Memory B cell (primary cell): ENCODE measurements at regions not wholly inside any gene's neighbourhood (a gene's known extent, or its start where the extent isn't known, plus 50 kb on each side); places are given as distances from the start of the nearest gene placed in this dataset.

Source experiments
- ATAC-seq: fragments of 150-1000 bp; cut with Tn5 transposase; 2 replicates; pipeline ENCODE4 v1.10.0; 2021; ENCODE audit warnings: low read depth, mild to moderate bottlenecking, moderate library complexity
- DNase-seq, 2 donors: peaks; one replicate each; pipeline ENCODE4 v3.0.0; 2022; ENCODE audit warnings: low spot score in 2 of 2
- H3K27ac Mint-ChIP-seq: one replicate; pipeline ENCODE4 v1.8.0; 2022; ENCODE audit warnings: mild to moderate bottlenecking, moderate library complexity, mixed read lengths
- H3K27me3 Mint-ChIP-seq: one replicate; pipeline ENCODE4 v1.8.0; 2022; ENCODE audit warnings: mixed read lengths
- H3K36me3 Mint-ChIP-seq: one replicate; pipeline ENCODE4 v1.8.0; 2022; ENCODE audit warnings: mild to moderate bottlenecking, mixed read lengths
- H3K4me1 Mint-ChIP-seq: one replicate; pipeline ENCODE4 v1.8.0; 2022; ENCODE audit warnings: mixed read lengths
- H3K4me3 Mint-ChIP-seq: one replicate; pipeline ENCODE4 v1.8.0; 2022; ENCODE audit warnings: mild to moderate bottlenecking, moderate library complexity, mixed read lengths
- H3K9me3 Mint-ChIP-seq: one replicate; pipeline ENCODE4 v1.8.0; 2022; ENCODE audit warnings: mixed read lengths

- no peaks in the 10 kb centered on the region for H3K9me3 Mint-ChIP-seq
- DNase-seq (no peak), ATAC-seq (no peak)
- H3K27ac Mint-ChIP-seq, result no peak overlapping the region
- peaks cover 2% of the 10 kb centered on the region for H3K27me3 Mint-ChIP-seq
- H3K36me3 Mint-ChIP-seq, result no peaks in the 10 kb centered on the region
- H3K4me1 Mint-ChIP-seq, result peaks cover 8% of the 10 kb centered on the region
- H3K4me3 Mint-ChIP-seq, result no peak overlapping the region
Observed at GRCh38 chr18:10269261-10269660, 185.2 kb upstream of the APCDD1 start.

- Mint-ChIP-seq H3K27ac (no peak overlapping the region), H3K36me3 (no peaks in the 10 kb centered on the region), H3K4me1 (peaks cover 4% of the 10 kb centered on the region), H3K27me3 (peaks cover 2% of the 10 kb centered on the region), H3K9me3 (no peaks in the 10 kb centered on the region), H3K4me3 (no peak overlapping the region)
- ATAC-seq (no peak), DNase-seq (no peak)
Observed at GRCh38 chr18:10270151-10270571, 184.3 kb upstream of the APCDD1 start.

GRCh38 chr18:10271481-10271880, 183.0 kb upstream of the APCDD1 start:
- no peak for DNase-seq
- peaks cover 1% of the 10 kb centered on the region for H3K9me3 Mint-ChIP-seq
- H3K27me3 Mint-ChIP-seq, result peaks cover 6% of the 10 kb centered on the region
- H3K4me3 Mint-ChIP-seq, result no peak overlapping the region
- ATAC-seq, result no peak
- H3K27ac Mint-ChIP-seq, result no peak overlapping the region
- H3K36me3 Mint-ChIP-seq, result no peaks in the 10 kb centered on the region
- no peaks in the 10 kb centered on the region for H3K4me1 Mint-ChIP-seq

DNA sequence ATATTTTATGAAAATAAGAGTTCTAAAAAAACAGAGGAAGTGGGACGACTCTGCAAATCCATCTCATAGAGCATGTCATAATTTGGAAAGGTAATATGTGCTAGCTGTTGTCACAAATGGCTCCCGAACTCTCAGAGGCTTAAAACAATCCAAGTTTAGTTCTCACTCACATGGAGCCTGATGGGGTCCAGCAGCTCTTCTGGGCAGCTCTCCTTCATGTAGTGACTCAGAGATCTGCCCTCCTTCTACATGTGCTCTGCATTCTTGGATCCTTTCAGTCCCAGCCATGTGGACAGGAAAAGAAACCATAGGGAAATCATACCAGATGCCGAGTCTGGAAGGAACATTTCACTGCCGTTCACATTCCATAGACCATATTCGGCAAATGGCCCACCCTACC, 180.1 kb upstream of the APCDD1 start:
- Mint-ChIP-seq H3K27me3 (peaks cover 6% of the 10 kb centered on the region), H3K27ac (no peak overlapping the region), H3K9me3 (peaks cover 1% of the 10 kb centered on the region), H3K4me3 (no peak overlapping the region), H3K36me3 (no peaks in the 10 kb centered on the region), H3K4me1 (peaks cover 5% of the 10 kb centered on the region)
- no peak for DNase-seq
- ATAC-seq, result no peak

DNA sequence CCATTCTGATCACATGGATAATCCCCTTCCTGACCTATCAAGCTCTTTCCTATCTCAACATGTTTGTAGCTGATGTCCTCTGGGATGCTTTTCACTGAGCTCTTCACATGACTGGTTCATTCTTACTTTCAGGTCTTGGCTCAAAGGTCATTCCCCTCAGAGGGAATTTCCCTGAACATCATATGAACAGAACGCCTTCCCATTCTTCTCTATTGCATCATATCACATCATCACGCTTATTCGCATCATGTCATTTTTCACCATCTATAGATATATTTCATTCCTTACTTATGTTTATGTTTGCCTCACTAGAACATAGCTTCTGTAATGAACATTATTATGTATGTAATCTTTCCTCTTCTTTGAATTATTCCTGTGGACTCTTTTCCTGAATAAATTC, 178.9 kb upstream of the APCDD1 start:
- Mint-ChIP-seq H3K36me3 (no peaks in the 10 kb centered on the region), H3K27me3 (peaks cover 6% of the 10 kb centered on the region), H3K4me3 (no peak overlapping the region), H3K4me1 (peaks cover 5% of the 10 kb centered on the region), H3K9me3 (peaks cover 1% of the 10 kb centered on the region), H3K27ac (no peak overlapping the region)
- DNase-seq (no peak), ATAC-seq (no peak)

- peaks cover 3% of the 10 kb centered on the region for H3K27me3 Mint-ChIP-seq
- no peaks in the 10 kb centered on the region for H3K36me3 Mint-ChIP-seq
- no peak for DNase-seq
- no peak overlapping the region for H3K27ac Mint-ChIP-seq
- no peak overlapping the region for H3K4me3 Mint-ChIP-seq
- H3K4me1 Mint-ChIP-seq, result peaks cover 5% of the 10 kb centered on the region
- no peak for ATAC-seq
- H3K9me3 Mint-ChIP-seq, result peaks cover 1% of the 10 kb centered on the region
Observed at GRCh38 chr18:10278265-10278664, 176.2 kb upstream of the APCDD1 start.

DNA sequence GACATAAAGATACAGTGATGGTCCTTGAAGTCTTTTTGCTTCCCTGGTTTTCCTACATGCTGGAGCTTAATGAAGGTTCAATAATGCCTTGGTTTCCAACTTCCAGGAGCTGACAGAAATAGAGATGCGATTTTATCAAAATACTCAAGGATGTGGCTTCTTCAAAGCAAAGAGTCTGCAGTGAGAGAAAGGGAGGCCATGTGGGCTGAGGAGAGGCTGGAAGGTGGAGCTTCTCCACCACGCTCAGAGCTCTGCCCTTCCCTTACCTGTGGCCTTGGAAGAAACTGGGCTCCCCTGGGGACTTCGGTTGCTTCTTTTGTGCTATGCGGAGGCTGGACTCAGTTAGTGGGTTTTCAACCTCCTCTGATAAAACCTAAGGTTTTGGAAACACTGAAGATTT, 175.0 kb upstream of the APCDD1 start:
- Mint-ChIP-seq H3K9me3 (peaks cover 1% of the 10 kb centered on the region), H3K27me3 (peaks cover 3% of the 10 kb centered on the region), H3K36me3 (no peaks in the 10 kb centered on the region), H3K4me1 (peaks cover 7% of the 10 kb centered on the region), H3K4me3 (no peak overlapping the region), H3K27ac (no peak overlapping the region)
- DNase-seq, result no peak
- ATAC-seq, result no peak

GRCh38 chr18:10279905-10280644, 174.4 kb upstream of the APCDD1 start:
- Mint-ChIP-seq H3K27me3 (peaks cover 3% of the 10 kb centered on the region), H3K36me3 (no peaks in the 10 kb centered on the region), H3K4me3 (no peak overlapping the region), H3K9me3 (peaks cover 1% of the 10 kb centered on the region), H3K4me1 (peaks cover 12% of the 10 kb centered on the region), H3K27ac (no peak overlapping the region)
- no peak for DNase-seq
- no peak for ATAC-seq

DNA sequence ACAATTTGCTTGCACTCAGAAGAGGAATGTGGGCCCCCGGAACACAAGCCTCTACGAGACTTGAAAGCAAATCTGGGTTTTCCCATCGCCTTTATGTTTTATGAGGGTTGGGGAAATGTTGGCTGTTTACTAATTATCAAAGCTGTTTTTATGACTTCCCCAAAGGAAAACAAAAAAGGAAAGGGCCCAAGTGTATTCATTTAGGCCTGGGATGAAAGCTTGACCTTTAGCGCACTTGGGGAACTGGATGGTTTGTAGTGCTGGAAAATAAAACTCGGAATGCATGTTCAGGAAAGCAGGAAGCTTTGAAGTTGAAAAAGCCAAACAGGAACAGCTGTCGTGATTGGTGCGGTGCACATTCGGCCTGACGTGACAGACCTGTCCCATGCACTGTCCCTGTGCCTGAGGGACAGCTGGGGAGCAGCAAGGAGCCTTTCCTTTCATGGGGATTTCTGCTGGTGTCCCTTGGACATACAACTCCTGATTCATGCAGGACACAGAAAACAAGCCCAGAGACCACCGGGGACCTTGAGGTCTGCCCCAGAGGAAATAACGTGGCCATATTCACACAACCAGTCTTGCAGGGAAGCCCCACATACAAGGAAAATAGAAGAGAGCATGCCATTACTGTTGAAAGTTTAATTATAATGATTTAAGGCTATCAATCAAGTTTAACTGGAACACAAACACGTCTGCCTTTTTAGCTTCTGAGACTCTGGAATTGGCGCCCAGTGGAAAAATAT, 169.7 kb upstream of the APCDD1 start:
- peaks cover 2% of the 10 kb centered on the region for H3K27me3 Mint-ChIP-seq
- no peak for DNase-seq
- no peak overlapping the region for H3K4me3 Mint-ChIP-seq
- ATAC-seq, result no peak
- H3K9me3 Mint-ChIP-seq, result peaks cover 11% of the 10 kb centered on the region
- H3K36me3 Mint-ChIP-seq, result peaks cover 11% of the 10 kb centered on the region
- peak overlapping the region; percentile 38 for H3K27ac Mint-ChIP-seq
- peaks cover 30% of the 10 kb centered on the region for H3K4me1 Mint-ChIP-seq

GRCh38 chr18:10285283-10285640, 169.2 kb upstream of the APCDD1 start:
- no peak overlapping the region for H3K27ac Mint-ChIP-seq
- peaks cover 32% of the 10 kb centered on the region for H3K4me1 Mint-ChIP-seq
- peaks cover 11% of the 10 kb centered on the region for H3K36me3 Mint-ChIP-seq
- H3K27me3 Mint-ChIP-seq, result peaks cover 2% of the 10 kb centered on the region
- DNase-seq, result no peak
- peak overlapping the region; percentile 33 for H3K4me3 Mint-ChIP-seq
- peaks cover 11% of the 10 kb centered on the region for H3K9me3 Mint-ChIP-seq
- ATAC-seq, result peak; percentile 91

DNA sequence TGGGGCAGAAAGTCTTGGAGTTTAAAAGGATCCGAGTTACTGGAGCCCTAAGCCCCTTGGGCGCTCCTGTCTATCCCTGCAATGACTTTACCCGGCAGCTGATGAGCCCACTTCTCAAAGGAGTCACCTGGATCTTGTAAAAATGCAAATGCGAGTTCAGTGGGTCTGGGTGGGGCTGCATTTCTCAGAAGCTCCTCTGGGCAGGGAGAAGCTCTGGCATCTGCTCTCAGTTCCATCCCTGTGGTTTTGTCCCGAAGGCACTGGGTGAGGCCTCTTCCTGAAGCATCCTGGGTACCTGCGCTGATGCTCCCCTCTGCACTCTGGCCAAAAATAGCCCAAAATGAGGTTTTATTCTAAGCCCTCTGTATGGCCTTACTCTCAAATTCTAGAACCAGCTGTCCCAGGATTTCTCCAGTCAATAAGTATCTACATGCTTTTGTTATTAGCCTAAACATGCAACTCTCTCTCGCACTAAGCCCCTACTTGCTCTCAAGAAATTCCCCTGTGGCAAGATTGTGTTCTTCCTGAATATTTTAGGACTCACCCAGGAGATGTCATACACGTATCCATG, 167.8 kb upstream of the APCDD1 start:
- Mint-ChIP-seq H3K27ac (peak overlapping the region; percentile 43), H3K27me3 (peaks cover 2% of the 10 kb centered on the region), H3K36me3 (peaks cover 11% of the 10 kb centered on the region)

GRCh38 chr18:10289251-10289650, 165.2 kb upstream of the APCDD1 start:
- ATAC-seq, result no peak
- no peak for DNase-seq
- peaks cover 31% of the 10 kb centered on the region for H3K4me1 Mint-ChIP-seq
- no peak overlapping the region for H3K4me3 Mint-ChIP-seq
- peaks cover 11% of the 10 kb centered on the region for H3K9me3 Mint-ChIP-seq
- H3K27me3 Mint-ChIP-seq, result peaks cover 2% of the 10 kb centered on the region
- no peak overlapping the region for H3K27ac Mint-ChIP-seq
- H3K36me3 Mint-ChIP-seq, result peaks cover 11% of the 10 kb centered on the region

More for the DNA sequence above, 167.8 kb upstream of the APCDD1 start:
- Mint-ChIP-seq H3K4me3 (no peak overlapping the region), H3K4me1 (peaks cover 34% of the 10 kb centered on the region), H3K9me3 (peaks cover 11% of the 10 kb centered on the region)
- DNase-seq, result no peak
- no peak for ATAC-seq

GRCh38 chr18:10289951-10290637, 164.3 kb upstream of the APCDD1 start:
- no peak for DNase-seq
- H3K4me3 Mint-ChIP-seq, result no peak overlapping the region
- no peak for ATAC-seq
- peaks cover 11% of the 10 kb centered on the region for H3K9me3 Mint-ChIP-seq
- H3K27me3 Mint-ChIP-seq, result peaks cover 2% of the 10 kb centered on the region
- H3K36me3 Mint-ChIP-seq, result peaks cover 11% of the 10 kb centered on the region
- no peak overlapping the region for H3K27ac Mint-ChIP-seq
- peaks cover 26% of the 10 kb centered on the region for H3K4me1 Mint-ChIP-seq

DNA sequence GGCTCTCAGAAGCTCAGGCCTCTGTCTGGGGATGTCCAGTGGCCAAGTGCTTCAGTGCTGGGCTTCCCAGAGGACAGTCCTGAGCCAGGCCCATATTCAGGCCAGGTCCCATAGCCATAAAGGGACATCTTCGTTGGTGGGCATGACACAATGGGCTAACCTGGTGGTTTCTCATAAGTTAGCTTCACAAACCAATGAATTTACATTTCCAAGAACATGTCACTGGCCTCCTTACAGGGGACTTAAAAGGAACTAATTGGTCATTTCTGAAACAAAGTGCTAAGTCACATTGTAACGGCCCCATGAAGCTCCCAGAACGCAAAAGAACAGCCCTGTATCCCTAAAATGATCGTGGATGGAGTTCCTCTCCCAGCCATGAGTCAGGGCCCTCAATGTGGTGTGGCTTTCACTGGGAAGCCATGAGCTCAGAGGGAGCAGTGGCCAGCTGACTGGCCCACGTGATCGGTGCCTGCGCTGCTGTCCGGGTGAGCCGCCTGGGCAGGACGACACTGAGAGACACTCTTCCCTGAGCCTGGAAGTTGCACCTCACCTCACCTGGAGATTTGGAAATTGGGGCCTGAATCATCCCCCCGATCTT, 163.7 kb upstream of the APCDD1 start:
- peaks cover 2% of the 10 kb centered on the region for H3K27me3 Mint-ChIP-seq
- H3K4me3 Mint-ChIP-seq, result no peak overlapping the region
- DNase-seq (no peak), ATAC-seq (no peak)
- peaks cover 11% of the 10 kb centered on the region for H3K9me3 Mint-ChIP-seq
- H3K36me3 Mint-ChIP-seq, result peaks cover 11% of the 10 kb centered on the region
- H3K4me1 Mint-ChIP-seq, result peaks cover 25% of the 10 kb centered on the region
- no peak overlapping the region for H3K27ac Mint-ChIP-seq
